HG02840 (cell line): ENCODE measurements at regions not wholly inside any gene's neighbourhood (a gene's known extent, or its start where the extent isn't known, plus 50 kb on each side); places are given as distances from the start of the nearest gene placed in this dataset.
"Not testable (repeated sequence)": the region's sequence is repeated elsewhere in the genome, so short reads cannot be mapped to it uniquely, and the experiment has no call there.

ENCODE experiments used
- ATAC-seq: cut with Tn5 transposase; IDR thresholded peaks from one replicate; pipeline ENCODE4 v1.9.1; 2021; ENCODE audit warnings: mild to moderate bottlenecking, moderate library complexity, moderate number of reproducible peaks; ENCODE audit not compliant: unreplicated experiment, low FRiP score

DNA sequence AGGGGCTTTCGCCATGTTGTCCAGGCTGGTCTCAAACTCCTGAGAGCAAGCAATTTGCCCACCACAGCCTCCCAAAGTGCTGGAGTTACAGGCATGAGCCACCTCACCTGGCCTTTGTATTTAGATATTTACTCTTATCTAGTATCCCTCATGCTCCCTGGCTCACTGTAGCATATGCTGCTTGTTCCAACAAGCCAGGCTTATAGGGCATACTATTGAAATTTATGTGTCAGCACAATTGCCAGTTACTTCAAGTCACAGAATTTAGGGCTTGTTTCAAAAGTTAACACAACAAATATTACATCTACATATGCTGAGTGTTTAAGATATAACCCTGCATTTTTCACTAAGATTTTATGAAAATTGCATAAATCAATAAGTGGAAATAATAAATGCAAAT lies 469.2 kb upstream of the ZNF608 start:
- ATAC-seq, result no peak

DNA sequence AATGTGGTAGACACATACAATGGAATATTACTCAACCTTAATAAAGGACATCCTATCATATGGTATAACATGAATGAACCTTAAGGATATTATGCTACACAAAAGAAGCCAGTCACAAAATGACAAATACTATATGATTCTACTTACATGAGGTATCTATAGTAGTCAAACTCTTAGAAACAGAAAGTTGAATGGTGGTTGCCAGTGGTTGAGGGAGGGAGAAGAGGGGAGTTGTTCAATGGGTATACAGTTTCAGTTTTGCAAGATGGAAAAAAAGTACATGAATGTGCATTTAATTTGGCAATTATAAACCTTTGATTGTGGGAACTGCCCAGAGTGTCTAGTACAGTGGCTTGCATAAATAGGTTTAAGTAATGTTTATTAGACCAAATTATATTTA lies 473.3 kb upstream of the ZNF608 start:
- no peak for ATAC-seq

DNA sequence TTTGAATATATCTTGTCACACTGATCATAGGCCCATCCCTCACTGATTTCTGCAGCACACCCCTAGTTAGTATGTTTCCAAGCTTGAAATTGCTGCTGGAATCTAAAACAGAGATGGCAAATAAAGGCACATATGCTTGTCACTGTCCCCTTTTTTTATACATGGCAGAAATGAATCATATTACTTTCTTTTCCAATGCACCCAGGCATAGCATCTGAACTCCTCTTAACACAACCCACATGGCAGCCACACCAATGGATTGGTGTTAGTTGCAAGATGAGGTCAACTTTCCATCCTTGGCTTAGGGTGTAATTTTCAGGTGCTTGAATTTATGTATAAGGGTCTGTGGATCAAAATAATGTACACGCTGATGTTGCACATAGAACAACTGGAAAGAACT lies 473.8 kb upstream of the ZNF608 start:
- ATAC-seq, result no peak

DNA sequence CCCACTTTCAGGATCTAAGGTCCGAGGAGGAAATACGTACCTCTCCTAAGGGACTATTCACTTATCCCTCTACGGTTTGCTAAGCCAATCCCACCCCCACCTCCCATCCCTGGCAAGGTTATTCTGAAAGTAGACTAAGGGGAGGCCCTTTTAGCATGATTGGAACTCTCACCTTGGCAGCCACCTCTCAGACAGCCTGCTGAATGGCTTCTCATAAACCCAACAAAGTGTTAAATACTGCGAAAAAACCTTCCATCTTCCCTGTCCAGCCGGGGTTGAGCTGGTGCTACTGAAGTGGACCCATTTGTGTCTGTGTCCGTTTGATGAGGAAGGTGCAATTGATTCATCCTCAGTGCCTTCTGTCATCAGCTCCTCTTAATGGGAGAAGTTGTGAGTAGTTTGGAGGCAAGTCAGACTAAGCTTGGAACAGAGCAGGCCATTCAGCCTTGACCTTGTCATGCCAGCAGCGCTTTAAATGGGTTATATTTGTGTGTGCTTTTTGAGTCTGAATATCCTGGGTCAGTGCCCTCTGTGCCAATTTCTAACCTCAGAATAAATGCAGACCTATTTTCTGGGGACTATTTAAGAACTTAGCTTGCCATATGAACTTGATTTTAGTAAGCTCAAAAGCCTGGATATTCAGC lies 476.3 kb upstream of the ZNF608 start:
- no peak for ATAC-seq

DNA sequence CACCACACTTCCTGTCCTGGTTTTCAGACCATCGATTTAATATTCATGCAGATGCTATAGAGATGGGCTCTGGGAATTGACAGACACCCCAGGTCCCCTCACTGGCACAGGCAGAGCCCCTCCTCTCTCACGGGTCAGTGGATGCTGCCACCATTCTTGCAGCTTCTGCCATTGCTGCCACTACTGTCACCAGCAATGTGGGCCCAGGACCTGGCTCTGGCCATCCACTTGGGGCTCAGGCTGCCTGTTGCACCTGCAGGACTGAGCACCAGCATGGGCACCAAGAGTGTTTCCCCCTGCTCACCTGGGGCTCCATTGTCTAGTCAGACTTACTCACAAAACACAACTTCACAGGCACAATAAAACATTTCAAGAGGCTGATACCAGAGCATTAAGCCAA lies 479.0 kb upstream of the ZNF608 start:
- no peak for ATAC-seq

DNA sequence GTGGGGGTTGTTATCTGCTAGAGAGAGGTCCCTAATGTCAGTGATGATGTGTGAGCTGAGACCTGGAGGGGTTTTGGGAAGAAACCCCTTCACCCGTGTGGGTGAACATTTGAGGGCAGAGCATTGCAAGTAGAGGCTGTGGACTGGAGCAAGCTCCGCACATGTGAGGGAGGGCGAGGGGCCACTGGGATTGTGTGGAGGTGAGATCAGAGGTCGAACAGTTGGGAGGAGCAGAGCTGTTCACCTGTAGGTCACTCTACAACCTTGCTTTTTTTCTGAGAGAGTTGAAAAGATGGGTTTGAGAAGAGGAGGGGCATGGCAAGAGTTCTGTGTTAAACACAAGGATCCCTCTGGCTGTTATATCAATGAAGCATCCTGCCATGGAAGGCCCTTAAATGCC lies 480.4 kb upstream of the ZNF608 start:
- ATAC-seq, result no peak

DNA sequence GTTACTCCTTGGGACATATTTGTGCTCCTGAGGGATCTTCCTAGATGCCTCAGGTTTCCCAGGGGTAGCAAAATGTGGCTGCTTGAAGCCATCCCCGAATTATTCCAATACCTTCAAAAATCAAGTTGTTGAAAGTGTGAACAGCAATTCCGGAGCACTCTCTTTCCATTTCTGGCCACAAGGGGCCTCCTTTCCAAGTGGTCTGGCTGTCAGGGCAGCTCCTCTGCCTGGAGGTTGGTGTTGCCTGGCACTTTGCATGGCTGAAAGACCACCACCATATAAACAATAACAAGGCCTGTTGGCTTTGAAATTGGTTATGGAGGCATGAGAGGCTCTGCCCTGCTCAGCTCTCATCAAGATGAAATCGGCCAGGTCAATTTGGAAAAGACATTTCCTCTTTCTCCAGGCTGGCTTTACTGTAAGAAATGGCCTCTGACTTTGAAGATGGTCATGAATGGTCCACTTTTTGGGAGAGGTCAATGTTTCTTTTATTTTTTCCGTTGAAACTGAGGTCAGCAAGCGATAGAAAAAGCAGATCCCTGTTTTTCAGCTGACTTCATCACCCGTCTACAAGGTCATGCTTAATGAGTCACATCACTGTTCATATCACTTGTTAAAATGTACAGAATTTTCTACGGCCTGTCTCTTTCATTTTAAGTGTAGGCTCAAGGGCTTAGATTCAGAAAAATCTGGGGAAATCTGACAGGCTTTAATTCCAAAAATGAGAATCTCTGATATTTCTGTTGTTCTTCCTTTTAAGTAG lies 481.1 kb upstream of the ZNF608 start:
- ATAC-seq, result no peak

DNA sequence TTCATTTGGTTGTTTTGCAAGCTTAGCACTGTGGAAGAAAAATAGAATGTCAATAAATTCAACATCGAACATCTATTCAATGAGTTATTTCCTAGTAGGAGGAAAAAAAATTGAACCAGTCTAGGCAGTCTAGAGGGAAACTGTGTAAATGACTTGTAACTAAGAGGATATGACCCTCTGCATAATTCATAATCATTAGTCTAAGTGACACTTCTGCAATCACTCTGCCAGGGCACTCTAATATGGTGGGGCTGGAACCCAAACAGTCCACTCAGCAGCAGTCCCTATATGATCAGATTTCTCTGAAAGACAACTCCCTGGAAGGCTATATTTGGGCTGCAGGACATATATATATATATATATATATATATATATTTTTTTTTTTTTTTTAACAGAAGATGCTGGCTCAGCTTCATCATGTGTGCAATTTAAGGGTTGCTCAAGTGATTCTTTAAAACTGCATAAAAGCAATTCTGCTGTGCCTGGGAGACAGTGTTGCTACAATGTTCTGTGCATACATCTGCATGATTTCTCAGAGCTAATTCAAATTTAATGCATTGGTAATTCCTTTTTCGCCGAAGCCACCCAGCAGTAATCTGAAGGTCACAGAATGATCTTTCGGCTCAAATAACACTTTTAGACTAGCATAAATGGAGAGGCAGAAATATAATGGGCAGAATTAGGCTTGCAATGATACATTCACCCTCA lies 482.1 kb upstream of the ZNF608 start:
- no peak for ATAC-seq

DNA sequence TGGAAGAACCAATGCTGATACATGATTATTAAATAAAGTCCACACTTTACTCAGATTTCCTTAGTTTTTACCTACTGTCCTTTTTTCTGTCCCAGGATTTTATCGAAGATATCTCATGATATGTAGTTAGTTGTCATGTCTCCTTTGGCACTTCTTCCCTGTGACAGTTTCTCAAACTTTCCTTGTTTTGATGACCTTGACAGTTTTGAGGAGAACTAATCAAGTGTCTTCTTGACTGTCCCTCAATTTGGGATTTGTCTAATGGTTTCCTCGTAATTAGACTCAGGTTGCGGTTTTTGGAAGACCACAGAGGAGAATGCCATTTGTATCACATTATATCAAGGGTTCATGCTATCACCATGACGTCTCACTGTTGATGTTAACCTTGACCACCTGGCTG lies 483.1 kb upstream of the ZNF608 start:
- no peak for ATAC-seq

DNA sequence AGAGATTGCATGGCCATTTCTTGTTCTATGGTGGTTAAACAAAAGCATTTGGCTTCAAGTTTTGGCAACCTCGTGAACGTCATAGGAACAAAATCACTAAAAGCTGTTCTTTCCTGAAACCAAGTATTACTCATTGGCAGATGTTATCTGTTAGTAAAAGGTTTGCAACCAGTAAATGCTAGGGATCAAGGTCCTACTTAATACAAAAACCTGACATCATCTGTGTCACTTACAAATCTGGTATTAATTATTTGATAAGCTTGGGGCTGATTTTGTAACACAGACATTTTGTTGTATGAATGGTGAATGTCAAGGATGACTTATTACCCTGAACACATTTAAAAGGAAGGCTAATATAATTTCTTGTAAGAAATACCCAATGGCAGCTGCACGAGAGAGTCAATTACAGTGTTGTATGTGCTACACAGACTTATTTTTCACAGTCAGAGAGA lies 486.4 kb upstream of the ZNF608 start:
- ATAC-seq, result no peak

DNA sequence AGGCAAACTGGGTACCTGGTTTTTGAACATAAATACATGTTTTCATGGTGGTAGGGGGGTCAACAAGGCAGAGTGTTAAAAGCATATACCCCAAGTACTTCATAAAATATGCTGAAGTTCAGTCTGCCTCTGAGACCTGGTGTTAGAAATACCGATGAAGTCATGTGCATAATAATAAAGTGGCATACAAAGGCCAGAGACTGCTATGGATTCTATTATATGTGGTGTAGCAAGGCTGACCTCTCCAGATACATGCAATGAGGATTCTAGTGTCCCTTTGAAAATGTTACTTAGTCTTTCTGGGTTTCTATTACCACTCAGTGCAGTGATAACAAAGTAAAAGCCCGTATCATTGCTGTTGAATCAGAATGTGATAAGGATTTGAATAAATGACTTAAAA lies 487.5 kb upstream of the ZNF608 start:
- no peak for ATAC-seq

DNA sequence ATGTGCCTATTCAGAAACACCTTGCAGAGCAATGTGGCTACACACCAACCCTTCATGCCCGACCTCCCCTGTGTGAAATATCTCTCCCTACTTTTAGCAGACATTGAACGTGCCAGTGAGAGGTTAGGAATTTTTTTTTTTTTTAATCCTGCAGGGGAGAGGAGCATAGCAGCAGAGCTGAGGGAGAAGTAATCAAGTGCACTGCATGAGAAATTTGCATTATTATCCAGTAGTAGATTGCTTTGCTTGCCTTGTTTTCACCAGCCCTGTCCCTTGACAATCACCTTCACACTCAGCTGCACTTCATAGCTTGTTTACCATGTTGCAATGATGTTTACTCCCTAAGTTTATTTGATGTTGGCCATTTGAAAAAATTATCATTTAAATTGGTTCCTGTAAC lies 489.6 kb upstream of the ZNF608 start:
- ATAC-seq, result no peak

DNA sequence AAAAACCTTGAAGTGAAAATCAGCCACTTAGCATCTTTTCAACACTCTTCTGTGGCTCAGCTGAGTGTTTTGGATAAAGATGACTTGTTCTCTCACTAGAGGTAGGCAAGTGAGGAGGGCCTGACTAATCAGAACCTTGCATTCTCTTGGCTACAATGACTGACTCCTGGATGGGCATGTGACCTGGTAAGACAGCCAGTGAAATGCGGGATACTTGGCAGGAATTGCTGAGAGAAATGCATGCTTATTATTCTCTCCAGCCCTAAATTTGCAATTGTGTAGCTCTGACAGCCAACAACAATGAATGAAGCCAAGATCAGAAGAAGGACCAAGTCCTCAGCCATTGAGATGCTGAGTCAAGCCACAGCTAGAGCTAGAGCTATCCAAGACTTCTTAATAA lies 490.5 kb upstream of the ZNF608 start:
- no peak for ATAC-seq

DNA sequence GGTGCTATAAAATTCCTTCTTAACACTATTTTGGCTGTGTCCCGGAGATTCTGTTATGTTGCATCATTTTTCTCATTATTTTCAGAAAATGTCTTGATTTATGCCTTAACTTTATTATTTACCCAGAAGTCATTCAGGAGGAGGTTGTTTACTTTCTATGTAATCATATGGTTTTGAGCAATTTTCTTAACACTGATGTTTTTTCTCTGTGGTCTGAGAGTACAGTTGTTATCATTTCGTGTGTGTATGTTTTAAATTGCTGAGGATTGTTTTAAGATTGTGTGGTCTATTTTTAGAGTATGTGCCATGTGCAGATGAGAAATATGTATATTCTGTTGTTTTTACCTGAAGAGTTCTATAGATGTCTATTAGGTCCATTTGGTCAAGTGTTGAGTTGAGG lies 498.1 kb upstream of the ZNF608 start:
- ATAC-seq, result no peak

DNA sequence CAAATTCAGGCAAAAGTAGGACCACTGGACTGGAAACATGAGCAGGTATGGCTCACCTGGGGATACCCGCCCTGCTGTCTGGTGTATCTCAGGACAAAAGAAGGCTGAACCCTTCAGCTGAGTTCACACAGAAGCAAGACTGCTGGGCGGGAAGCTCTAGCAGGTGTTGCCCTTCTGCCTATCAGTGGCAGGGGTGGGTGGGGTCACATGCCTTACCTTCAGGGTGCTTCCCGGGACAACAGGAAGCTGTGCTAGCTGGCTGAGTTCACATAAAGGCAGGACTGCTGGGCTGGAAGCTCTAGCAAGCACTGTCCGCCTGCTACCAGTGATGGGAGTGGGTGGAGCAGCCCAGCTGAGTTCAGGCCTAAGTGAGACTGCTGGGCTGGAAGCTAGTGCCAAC lies 498.8 kb upstream of the ZNF608 start:
- ATAC-seq, result no peak

DNA sequence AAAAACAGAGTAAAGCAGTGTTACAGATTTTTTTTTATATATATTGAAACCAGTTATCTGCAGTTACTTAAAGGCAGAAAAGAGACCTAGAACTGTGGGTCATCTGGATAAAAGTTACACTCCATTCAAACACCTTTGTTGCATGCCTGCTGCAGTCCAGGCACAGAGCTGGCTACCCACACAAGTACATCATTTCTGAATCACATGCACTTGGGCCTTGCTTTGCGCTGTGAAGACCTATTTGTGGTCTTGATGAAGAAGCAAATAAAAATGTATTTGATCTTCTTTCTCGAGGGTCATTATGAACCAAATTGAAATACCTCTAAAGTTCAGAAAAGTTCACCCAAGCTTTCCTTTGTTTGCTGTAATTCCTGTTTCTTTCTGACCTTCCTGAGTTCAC lies 503.0 kb upstream of the ZNF608 start:
- no peak for ATAC-seq

DNA sequence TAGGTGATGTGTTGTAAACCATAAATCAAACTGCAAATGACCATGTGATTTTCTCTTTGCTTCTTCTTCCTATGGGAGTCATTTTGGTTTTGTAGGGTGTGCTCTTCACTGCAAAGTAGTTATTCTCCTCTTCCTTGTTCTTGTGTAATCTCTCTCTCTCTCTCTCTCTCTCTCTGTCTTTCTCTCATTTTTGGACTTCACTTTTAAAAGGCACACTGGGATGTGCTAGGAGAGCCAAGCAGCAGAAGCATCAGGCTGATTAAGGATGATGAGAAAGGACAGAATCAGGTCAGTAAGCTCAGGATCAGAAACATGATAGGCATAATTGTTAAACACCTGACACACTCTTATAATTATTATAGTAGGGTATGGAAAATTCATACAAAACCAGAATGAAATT lies 505.3 kb upstream of the ZNF608 start:
- ATAC-seq, result no peak

DNA sequence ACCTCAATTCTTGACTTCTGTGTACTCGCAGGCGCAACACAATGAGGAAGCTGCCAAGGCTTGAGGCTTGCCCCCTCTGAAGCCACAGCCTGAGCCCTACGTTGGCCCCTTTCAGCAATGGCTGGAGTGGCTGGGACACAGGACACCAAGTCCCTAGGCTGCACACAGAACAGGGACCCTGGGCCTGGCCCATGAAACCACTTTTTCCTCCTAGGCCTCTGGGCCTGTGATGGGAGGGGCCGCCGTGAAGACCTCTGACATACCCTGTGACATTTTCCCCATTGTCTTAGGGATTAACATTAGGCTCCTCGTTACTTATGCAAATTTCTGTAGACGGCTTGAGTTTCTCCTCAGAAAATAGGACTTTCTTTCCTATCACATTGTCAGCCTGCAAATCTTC lies 507.2 kb upstream of the ZNF608 start:
- ATAC-seq, result not testable (repeated sequence)

DNA sequence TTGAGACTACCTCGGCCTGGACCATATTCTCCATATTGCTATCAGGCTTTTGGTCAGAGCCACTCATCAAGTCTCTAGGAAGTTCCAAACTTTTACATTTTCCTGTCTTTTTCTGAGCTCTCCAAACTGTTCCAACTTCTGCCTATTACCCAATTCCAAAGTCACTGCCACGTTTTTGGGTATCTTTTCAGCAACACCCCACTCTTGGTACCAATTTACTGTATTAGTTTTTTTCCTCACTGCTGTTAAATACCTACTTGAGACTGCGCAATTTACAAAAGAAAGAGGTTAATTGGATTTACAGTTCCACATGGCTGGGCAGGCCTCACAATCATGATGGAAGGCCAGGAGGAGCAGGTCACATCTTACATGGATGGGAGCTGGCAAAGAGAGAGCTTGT lies 507.8 kb upstream of the ZNF608 start:
- no peak for ATAC-seq

DNA sequence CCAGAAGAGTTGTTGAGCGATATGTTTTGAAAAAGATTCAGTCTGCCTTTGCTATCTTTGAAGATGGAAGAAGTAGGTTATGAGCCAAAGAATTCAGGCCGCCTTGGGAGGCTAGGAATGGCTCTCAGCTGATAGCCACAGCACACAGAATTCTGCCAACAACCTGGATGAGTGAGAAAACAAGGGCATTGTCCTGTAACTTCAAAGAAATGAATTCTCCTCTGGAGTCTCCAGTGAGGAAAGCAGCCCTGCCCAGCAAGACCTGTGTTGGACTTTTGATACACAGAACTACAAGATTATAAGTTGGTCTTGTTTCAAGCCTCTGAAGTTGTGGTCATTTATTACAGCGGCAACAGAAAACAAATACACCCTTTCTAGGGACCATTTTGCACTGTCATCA lies 509.9 kb upstream of the ZNF608 start:
- no peak for ATAC-seq

DNA sequence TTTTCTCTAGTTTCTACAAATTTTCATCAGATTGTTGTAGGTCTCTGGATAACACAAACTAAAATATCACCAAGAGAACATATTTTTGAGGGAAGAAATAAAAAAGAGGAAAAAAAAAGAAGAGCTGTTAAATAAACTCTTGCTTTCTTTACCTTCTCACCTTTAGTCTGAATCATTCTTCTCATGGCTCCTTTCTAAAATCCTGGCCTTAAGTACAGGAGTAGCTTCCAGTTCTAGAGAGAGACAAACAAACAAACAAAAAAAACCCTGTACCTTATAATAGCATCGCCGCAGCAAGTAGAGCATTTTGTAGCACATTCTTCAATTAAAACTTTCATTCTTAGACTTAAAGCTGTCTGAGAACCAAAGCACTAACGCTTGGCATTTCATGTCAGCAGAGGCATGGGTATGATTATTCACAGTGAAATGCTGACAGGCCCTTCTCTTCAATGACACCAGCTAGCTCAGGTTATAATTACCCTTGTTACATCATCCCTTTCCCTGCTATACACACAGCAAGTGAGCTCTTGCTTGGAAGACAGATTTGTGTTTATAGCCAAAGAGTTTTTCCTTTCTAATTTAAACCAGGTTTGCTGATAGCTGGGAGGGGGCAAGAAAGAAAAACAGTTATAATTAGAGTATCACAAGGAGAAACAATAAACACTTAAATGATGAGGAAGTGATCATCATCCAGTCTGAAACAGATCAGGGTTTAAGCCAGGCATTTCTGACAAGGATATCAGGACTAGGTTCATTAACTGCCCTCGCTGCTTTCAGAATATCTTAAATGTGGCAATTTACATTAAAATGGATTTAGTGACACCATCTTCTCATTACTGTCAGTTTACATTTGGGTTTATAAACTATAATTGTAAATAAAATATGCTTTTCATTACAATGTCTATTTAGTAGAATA lies 510.9 kb upstream of the ZNF608 start:
- ATAC-seq, result no peak
